ACC112 (cell line): ENCODE measurements at regions not wholly inside any gene's neighbourhood (a gene's known extent, or its start where the extent isn't known, plus 50 kb on each side); places are given as distances from the start of the nearest gene placed in this dataset.
"Not testable (repeated sequence)": the region's sequence is repeated elsewhere in the genome, so short reads cannot be mapped to it uniquely, and the experiment has no call there.

Experiments
- H2AFZ ChIP-seq: fragments of 200-600 bp; sonication (generic); one replicate; pipeline ENCODE4 v1.6.0; 2017; ENCODE audit warnings: antibody characterized with exemption, low read length; ENCODE audit not compliant: unreplicated experiment
- H3K27ac ChIP-seq: fragments of 200-600 bp; sonication (generic); 2 replicates; pipeline ENCODE4 v1.5.1; 2014; ENCODE audit warnings: low read depth, mild to moderate bottlenecking, antibody characterized with exemption, low read length, moderate library complexity
- H3K27me3 ChIP-seq: fragments of 200-600 bp; sonication (generic); 2 replicates; pipeline ENCODE4 v1.6.1; 2014; ENCODE audit warnings: mild to moderate bottlenecking, antibody characterized with exemption, low read length, moderate library complexity, mixed read lengths; ENCODE audit not compliant: insufficient read depth
- H3K36me3 ChIP-seq: fragments of 200-600 bp; sonication (generic); 2 replicates; pipeline ENCODE4 v1.6.1; 2016; ENCODE audit warnings: mild to moderate bottlenecking, antibody characterized with exemption, low read length, moderate library complexity, mixed read lengths; ENCODE audit not compliant: insufficient read depth
- H3K4me1 ChIP-seq: fragments of 200-600 bp; sonication (generic); one replicate; pipeline ENCODE4 v1.6.1; 2016; ENCODE audit warnings: low read length, mixed read lengths; ENCODE audit not compliant: insufficient read depth, unreplicated experiment, control insufficient read depth
- H3K4me3 ChIP-seq: fragments of 200-600 bp; sonication (generic); 2 replicates; pipeline ENCODE4 v1.5.1; 2014; ENCODE audit warnings: mild to moderate bottlenecking, low read depth, low read length
- H3K79me2 ChIP-seq: fragments of 200-600 bp; sonication (generic); one replicate; pipeline ENCODE4 v1.6.0; 2016; ENCODE audit warnings: low read length; ENCODE audit not compliant: control insufficient read depth, unreplicated experiment, insufficient read depth

GRCh38 chr11:97087419-97087818 lies 697.6 kb downstream of the JRKL start:
- no peak overlapping the region for H3K27ac ChIP-seq
- H3K79me2 ChIP-seq = no peaks in the 10 kb centered on the region
- no peak overlapping the region for H2AFZ ChIP-seq
- H3K4me3 ChIP-seq = no peak overlapping the region
- no peaks in the 10 kb centered on the region for H3K27me3 ChIP-seq
- no peaks in the 10 kb centered on the region for H3K4me1 ChIP-seq
- H3K36me3 ChIP-seq = no peaks in the 10 kb centered on the region

GRCh38 chr11:97092823-97093222 lies 703.0 kb downstream of the JRKL start:
- H3K36me3 ChIP-seq = no peaks in the 10 kb centered on the region

GRCh38 chr11:97102180-97102579 lies 712.4 kb downstream of the JRKL start:
- not testable (repeated sequence) for H3K4me3 ChIP-seq, H3K27me3 ChIP-seq, H3K79me2 ChIP-seq, H3K4me1 ChIP-seq, H3K27ac ChIP-seq, H3K36me3 ChIP-seq, H2AFZ ChIP-seq

More at GRCh38 chr11:97092823-97093222, 703.0 kb downstream of the JRKL start:
- no peak overlapping the region for H3K4me3 ChIP-seq
- no peaks in the 10 kb centered on the region for H3K4me1 ChIP-seq
- no peak overlapping the region for H3K27ac ChIP-seq
- H3K27me3 ChIP-seq = no peaks in the 10 kb centered on the region
- H2AFZ ChIP-seq = no peak overlapping the region
- H3K79me2 ChIP-seq = no peaks in the 10 kb centered on the region

GRCh38 chr11:97107604-97108003 lies 717.8 kb downstream of the JRKL start:
- Histone ChIP-seq H3K4me1 (no peaks in the 10 kb centered on the region), H3K79me2 (no peaks in the 10 kb centered on the region), H3K4me3 (no peak overlapping the region), H3K36me3 (no peaks in the 10 kb centered on the region), H2AFZ (no peak overlapping the region), H3K27me3 (no peaks in the 10 kb centered on the region), H3K27ac (no peak overlapping the region)

- Histone ChIP-seq H3K4me3 (no peak overlapping the region), H2AFZ (no peak overlapping the region), H3K27me3 (no peaks in the 10 kb centered on the region), H3K36me3 (no peaks in the 10 kb centered on the region), H3K27ac (no peak overlapping the region), H3K79me2 (no peaks in the 10 kb centered on the region), H3K4me1 (no peaks in the 10 kb centered on the region)
Measured at GRCh38 chr11:97109078-97109477, 719.3 kb downstream of the JRKL start.

GRCh38 chr11:97110376-97110775 lies 720.6 kb downstream of the JRKL start:
- no peaks in the 10 kb centered on the region for H3K79me2 ChIP-seq
- H3K36me3 ChIP-seq = no peaks in the 10 kb centered on the region
- no peak overlapping the region for H2AFZ ChIP-seq
- no peaks in the 10 kb centered on the region for H3K27me3 ChIP-seq
- H3K4me3 ChIP-seq = no peak overlapping the region
- H3K4me1 ChIP-seq = no peaks in the 10 kb centered on the region
- no peak overlapping the region for H3K27ac ChIP-seq

- Histone ChIP-seq H3K4me3 (no peak overlapping the region), H3K27me3 (no peaks in the 10 kb centered on the region), H3K36me3 (no peaks in the 10 kb centered on the region), H3K4me1 (no peaks in the 10 kb centered on the region), H3K27ac (no peak overlapping the region), H2AFZ (no peak overlapping the region), H3K79me2 (no peaks in the 10 kb centered on the region)
Measured at GRCh38 chr11:97111559-97111958, 721.7 kb downstream of the JRKL start.

- no peak overlapping the region for H3K27ac ChIP-seq
- no peaks in the 10 kb centered on the region for H3K36me3 ChIP-seq
- H2AFZ ChIP-seq = no peak overlapping the region
- H3K27me3 ChIP-seq = no peaks in the 10 kb centered on the region
- H3K4me3 ChIP-seq = no peak overlapping the region
- no peaks in the 10 kb centered on the region for H3K79me2 ChIP-seq
- no peaks in the 10 kb centered on the region for H3K4me1 ChIP-seq
Measured at GRCh38 chr11:97118614-97119200, 728.9 kb downstream of the JRKL start.

- no peaks in the 10 kb centered on the region for H3K4me1 ChIP-seq
- no peak overlapping the region for H3K27ac ChIP-seq
- H3K4me3 ChIP-seq = no peak overlapping the region
- no peak overlapping the region for H2AFZ ChIP-seq
- no peaks in the 10 kb centered on the region for H3K79me2 ChIP-seq
- H3K36me3 ChIP-seq = no peaks in the 10 kb centered on the region
- H3K27me3 ChIP-seq = no peaks in the 10 kb centered on the region
Measured at GRCh38 chr11:97123237-97123636, 733.4 kb downstream of the JRKL start.

GRCh38 chr11:97136067-97136466 lies 746.3 kb downstream of the JRKL start:
- Histone ChIP-seq H3K79me2 (no peaks in the 10 kb centered on the region), H3K36me3 (no peaks in the 10 kb centered on the region), H3K4me1 (no peaks in the 10 kb centered on the region), H3K27ac (no peak overlapping the region), H3K4me3 (no peak overlapping the region), H3K27me3 (no peaks in the 10 kb centered on the region), H2AFZ (no peak overlapping the region)

GRCh38 chr11:97140885-97141494 lies 751.2 kb downstream of the JRKL start:
- Histone ChIP-seq H3K4me3 (no peak overlapping the region), H3K4me1 (no peaks in the 10 kb centered on the region), H3K27me3 (no peaks in the 10 kb centered on the region), H3K36me3 (no peaks in the 10 kb centered on the region), H3K27ac (no peak overlapping the region), H3K79me2 (no peaks in the 10 kb centered on the region), H2AFZ (no peak overlapping the region)
